ENCODE measurements at regions not wholly inside any gene's neighbourhood (a gene's known extent, or its start where the extent isn't known, plus 50 kb on each side); places are given as distances from the start of the nearest gene placed in this dataset.

DNA sequence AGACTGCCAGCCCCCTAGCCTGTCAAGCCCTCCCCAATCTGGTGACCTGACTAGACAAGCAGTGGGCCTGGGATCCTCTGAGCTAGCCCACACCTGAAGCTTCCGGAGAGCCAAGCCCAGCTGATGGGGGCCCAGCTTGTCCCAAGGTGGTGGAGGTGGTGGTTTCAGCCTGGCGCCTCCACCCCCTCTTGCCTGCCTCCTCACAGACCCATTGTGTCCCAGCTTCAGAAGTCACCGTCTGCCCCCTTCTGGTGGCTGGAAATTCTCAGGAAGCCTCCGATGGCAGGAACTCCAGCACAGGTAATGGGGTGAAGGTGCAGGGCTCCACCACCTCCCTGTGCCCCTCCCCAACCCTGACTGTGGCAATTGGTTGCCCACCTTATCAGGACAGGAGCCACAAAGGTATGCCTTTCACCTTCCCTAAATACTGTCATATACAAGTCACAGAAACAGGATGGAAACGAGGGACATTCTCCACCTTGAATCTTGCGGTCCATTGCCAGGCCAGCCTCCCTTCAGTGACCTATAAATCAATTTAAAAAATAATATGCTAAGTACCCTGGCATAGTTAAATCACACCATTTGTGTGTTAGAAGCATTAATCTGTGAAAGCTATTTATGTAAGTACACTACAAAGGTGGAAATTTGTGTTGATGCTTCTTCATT, 66.0 kb upstream of the ZNF423 start:
- H3K27ac Mint-ChIP-seq, result no peak overlapping the region

DNA sequence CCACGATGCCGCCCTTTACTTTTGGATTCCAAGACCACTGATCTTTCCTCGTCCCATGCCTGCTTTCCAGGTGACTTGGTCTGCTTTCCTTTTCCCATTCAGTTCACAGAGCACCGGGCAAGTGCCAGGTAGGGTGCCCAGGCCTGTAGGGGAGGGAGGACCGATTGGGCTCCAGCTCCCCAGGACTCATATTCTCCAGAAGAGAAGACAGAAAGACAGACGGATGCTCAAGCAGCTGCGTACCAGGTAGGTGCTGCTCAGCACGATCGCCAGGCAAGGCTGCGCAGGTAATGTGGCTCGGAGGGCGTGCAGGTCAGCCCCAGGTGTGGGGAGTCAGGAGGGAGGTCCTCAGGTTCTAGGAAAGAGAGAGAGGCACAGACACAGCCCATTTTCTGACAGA, 67.5 kb upstream of the ZNF423 start:
- peaks cover 10% of the 10 kb centered on the region; the same call in 1 of the 2 replicates for H3K9me3 Mint-ChIP-seq
- H3K27me3 Mint-ChIP-seq (ENCODE audit: low read depth), result no peaks in the 10 kb centered on the region
- H3K4me3 Mint-ChIP-seq, result no peak overlapping the region
- no peak for DNase-seq (ENCODE audit: low spot score)
- ChIA-PET CTCF (interaction anchor here (1.2 to 2.4 kb wide), 6 partner anchors 12 to 515 kb away, joined by 3 to 17 read pairs (median 4); no protein-coding TSS in a partner anchor), POLR2A (no interaction called here)
- H3K36me3 Mint-ChIP-seq, result no peaks in the 10 kb centered on the region
- no peak overlapping the region for H3K27ac Mint-ChIP-seq
- ATAC-seq, result no peak
- peaks cover 3% of the 10 kb centered on the region for H3K4me1 Mint-ChIP-seq
- TF ChIP-seq, protein P1, sequence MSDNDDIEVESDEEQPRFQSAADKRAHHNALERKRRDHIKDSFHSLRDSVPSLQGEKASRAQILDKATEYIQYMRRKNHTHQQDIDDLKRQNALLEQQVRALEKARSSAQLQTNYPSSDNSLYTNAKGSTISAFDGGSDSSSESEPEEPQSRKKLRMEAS (CRISPR knock-in tag; IDR thresholded peaks at IDR 0.05), result no peak
- TF ChIP-seq, protein P2, sequence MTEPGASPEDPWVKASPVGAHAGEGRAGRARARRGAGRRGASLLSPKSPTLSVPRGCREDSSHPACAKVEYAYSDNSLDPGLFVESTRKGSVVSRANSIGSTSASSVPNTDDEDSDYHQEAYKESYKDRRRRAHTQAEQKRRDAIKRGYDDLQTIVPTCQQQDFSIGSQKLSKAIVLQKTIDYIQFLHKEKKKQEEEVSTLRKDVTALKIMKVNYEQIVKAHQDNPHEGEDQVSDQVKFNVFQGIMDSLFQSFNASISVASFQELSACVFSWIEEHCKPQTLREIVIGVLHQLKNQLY (CRISPR knock-in tag; IDR thresholded peaks at IDR 0.05), result no peak
- no peak for TF ChIP-seq IRF2 (CRISPR knock-in tag; IDR thresholded peaks at IDR 0.05; ENCODE audit: borderline replicate concordance, low read depth)
- no peak for TF ChIP-seq TEAD1 (CRISPR knock-in tag; IDR thresholded peaks at IDR 0.05)
- TF ChIP-seq GABPB1 (CRISPR knock-in tag; IDR thresholded peaks at IDR 0.05), result no peak
- TF ChIP-seq TCF7 (CRISPR knock-in tag; IDR thresholded peaks at IDR 0.05; ENCODE audit: low read depth), result no peak
- no peak for TF ChIP-seq JUN (CRISPR knock-in tag; IDR thresholded peaks at IDR 0.05)
- no peak for TF ChIP-seq CREB1 (CRISPR knock-in tag; IDR thresholded peaks at IDR 0.05)
- no peak for TF ChIP-seq GRHL2 (CRISPR knock-in tag; IDR thresholded peaks at IDR 0.05; ENCODE audit: insufficient replicate concordance, severe bottlenecking)
- TF ChIP-seq, protein P3, sequence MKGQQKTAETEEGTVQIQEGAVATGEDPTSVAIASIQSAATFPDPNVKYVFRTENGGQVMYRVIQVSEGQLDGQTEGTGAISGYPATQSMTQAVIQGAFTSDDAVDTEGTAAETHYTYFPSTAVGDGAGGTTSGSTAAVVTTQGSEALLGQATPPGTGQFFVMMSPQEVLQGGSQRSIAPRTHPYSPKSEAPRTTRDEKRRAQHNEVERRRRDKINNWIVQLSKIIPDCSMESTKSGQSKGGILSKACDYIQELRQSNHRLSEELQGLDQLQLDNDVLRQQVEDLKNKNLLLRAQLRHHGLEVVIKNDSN (CRISPR knock-in tag; IDR thresholded peaks at IDR 0.05), result no peak
- TF ChIP-seq, protein P4, sequence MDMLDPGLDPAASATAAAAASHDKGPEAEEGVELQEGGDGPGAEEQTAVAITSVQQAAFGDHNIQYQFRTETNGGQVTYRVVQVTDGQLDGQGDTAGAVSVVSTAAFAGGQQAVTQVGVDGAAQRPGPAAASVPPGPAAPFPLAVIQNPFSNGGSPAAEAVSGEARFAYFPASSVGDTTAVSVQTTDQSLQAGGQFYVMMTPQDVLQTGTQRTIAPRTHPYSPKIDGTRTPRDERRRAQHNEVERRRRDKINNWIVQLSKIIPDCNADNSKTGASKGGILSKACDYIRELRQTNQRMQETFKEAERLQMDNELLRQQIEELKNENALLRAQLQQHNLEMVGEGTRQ (CRISPR knock-in tag; IDR thresholded peaks at IDR 0.05), result no peak
- no peak for TF ChIP-seq ZBTB21 (CRISPR knock-in tag; IDR thresholded peaks at IDR 0.05; ENCODE audit: borderline replicate concordance)
- TF ChIP-seq ZNF671 (CRISPR knock-in tag; IDR thresholded peaks at IDR 0.05), result no peak
- TF ChIP-seq, protein P5, sequence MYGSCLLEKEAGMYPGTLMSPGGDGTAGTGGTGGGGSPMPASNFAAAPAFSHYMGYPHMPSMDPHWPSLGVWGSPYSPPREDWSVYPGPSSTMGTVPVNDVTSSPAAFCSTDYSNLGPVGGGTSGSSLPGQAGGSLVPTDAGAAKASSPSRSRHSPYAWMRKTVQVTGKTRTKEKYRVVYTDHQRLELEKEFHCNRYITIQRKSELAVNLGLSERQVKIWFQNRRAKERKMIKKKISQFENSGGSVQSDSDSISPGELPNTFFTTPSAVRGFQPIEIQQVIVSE (CRISPR knock-in tag; IDR thresholded peaks at IDR 0.05; ENCODE audit: borderline replicate concordance), result no peak

More for the DNA sequence above, 66.0 kb upstream of the ZNF423 start:
- TF ChIP-seq, protein P6, sequence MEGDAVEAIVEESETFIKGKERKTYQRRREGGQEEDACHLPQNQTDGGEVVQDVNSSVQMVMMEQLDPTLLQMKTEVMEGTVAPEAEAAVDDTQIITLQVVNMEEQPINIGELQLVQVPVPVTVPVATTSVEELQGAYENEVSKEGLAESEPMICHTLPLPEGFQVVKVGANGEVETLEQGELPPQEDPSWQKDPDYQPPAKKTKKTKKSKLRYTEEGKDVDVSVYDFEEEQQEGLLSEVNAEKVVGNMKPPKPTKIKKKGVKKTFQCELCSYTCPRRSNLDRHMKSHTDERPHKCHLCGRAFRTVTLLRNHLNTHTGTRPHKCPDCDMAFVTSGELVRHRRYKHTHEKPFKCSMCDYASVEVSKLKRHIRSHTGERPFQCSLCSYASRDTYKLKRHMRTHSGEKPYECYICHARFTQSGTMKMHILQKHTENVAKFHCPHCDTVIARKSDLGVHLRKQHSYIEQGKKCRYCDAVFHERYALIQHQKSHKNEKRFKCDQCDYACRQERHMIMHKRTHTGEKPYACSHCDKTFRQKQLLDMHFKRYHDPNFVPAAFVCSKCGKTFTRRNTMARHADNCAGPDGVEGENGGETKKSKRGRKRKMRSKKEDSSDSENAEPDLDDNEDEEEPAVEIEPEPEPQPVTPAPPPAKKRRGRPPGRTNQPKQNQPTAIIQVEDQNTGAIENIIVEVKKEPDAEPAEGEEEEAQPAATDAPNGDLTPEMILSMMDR (IDR thresholded peaks at IDR 0.05), result peak; percentile 55; the same call in 1 of the 2 replicates
- no peak for TF ChIP-seq OVOL2 (CRISPR knock-in tag; IDR thresholded peaks at IDR 0.05; ENCODE audit: borderline replicate concordance)
- no peaks in the 10 kb centered on the region for H3K27me3 Mint-ChIP-seq (ENCODE audit: low read depth)
- CTCF ChIA-PET, result interaction anchor here (0.6 to 2.6 kb wide), 63 partner anchors 8 to 569 kb away, joined by 3 to 58 read pairs (median 4); partner anchors contain the start of gene CNEP1R1
- H3K4me3 Mint-ChIP-seq, result no peak overlapping the region
- DNase-seq (ENCODE audit: low spot score) (peak; percentile 87), ATAC-seq (peak; percentile 92)
- H3K9me3 Mint-ChIP-seq, result peaks cover 14% of the 10 kb centered on the region
- POLR2A ChIA-PET, result interaction anchor here (0.7 kb wide), 1 partner anchor 64 kb away, joined by 4 read pairs; no protein-coding TSS in a partner anchor
- H3K36me3 Mint-ChIP-seq, result no peaks in the 10 kb centered on the region
- peaks cover 3% of the 10 kb centered on the region for H3K4me1 Mint-ChIP-seq

DNA sequence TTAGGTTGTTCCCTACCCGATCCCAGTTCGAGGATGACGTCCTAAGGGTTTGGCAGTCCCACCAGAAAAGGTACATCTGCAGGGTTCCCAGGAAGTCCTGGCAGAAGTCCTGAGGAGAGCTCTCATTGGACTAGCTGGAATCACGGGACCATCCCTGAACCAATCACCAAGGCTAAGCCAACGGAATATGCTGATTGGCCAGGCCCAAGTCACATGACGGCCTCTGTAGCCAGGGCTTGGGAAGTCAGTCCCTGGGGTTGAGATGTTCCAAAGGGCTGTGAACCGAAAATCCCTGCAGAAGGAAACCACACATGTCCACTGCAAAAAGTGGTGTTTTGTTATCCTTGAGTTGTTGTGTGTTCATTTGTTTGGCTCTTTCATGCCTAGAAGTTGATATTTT, 68.2 kb upstream of the ZNF423 start:
- no peak overlapping the region for H3K27ac Mint-ChIP-seq
- CTCF ChIA-PET, result interaction anchor here (1.0 to 2.4 kb wide), 3 partner anchors 50 to 516 kb away, joined by 3 to 17 read pairs (median 3); no protein-coding TSS in a partner anchor

More for the DNA sequence above, 68.2 kb upstream of the ZNF423 start:
- no peaks in the 10 kb centered on the region for H3K36me3 Mint-ChIP-seq
- H3K9me3 Mint-ChIP-seq, result peaks cover 10% of the 10 kb centered on the region; the same call in 1 of the 2 replicates
- no peak for DNase-seq (ENCODE audit: low spot score)
- TF ChIP-seq NFYB (CRISPR knock-in tag; conservative IDR thresholded peaks at IDR 0.05; ENCODE audit: low read depth) (peak; percentile 46), OVOL2 (CRISPR knock-in tag; IDR thresholded peaks at IDR 0.05; ENCODE audit: borderline replicate concordance) (no peak), GTF2I (CRISPR knock-in tag; conservative IDR thresholded peaks at IDR 0.05) (no peak)
- TF ChIP-seq, protein P4 (CRISPR knock-in tag; IDR thresholded peaks at IDR 0.05), result peak; percentile 90
- TF ChIP-seq, protein P7, sequence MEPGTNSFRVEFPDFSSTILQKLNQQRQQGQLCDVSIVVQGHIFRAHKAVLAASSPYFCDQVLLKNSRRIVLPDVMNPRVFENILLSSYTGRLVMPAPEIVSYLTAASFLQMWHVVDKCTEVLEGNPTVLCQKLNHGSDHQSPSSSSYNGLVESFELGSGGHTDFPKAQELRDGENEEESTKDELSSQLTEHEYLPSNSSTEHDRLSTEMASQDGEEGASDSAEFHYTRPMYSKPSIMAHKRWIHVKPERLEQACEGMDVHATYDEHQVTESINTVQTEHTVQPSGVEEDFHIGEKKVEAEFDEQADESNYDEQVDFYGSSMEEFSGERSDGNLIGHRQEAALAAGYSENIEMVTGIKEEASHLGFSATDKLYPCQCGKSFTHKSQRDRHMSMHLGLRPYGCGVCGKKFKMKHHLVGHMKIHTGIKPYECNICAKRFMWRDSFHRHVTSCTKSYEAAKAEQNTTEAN (CRISPR knock-in tag; IDR thresholded peaks at IDR 0.05), result no peak
- TF ChIP-seq, protein P3 (CRISPR knock-in tag; IDR thresholded peaks at IDR 0.05), result peak; percentile 81; the same call in 1 of the 2 replicates
- peaks cover 3% of the 10 kb centered on the region for H3K4me1 Mint-ChIP-seq
- no peak overlapping the region for H3K4me3 Mint-ChIP-seq
- ATAC-seq, result peak; percentile 38
- no peaks in the 10 kb centered on the region for H3K27me3 Mint-ChIP-seq (ENCODE audit: low read depth)
- POLR2A ChIA-PET, result no interaction called here
